Sciatic nerve (tissue), 2 donors: ENCODE measurements at regions not wholly inside any gene's neighbourhood (a gene's known extent, or its start where the extent isn't known, plus 50 kb on each side); places are given as distances from the start of the nearest gene placed in this dataset.

Experiments
- ATAC-seq: fragments of 200-7000 bp; cut with Tn5 transposase; one replicate; pipeline ENCODE4 v1.9.1; 2020; ENCODE audit warnings: mild to moderate bottlenecking, moderate library complexity
- DNase-seq: peaks from one replicate; pipeline ENCODE4 v3.0.0-alpha.2; 2020; ENCODE audit warnings: low spot score
- intact Hi-C: fragments of 100-400 bp; cut with DNase I; formaldehyde crosslinking; loops from one replicate; pipeline ENCODE4 v1.14.2; 2022
- donor health status: DM: no; HTN: no; CAD: no.
- donor health status: DM: no; HTN: no; CAD: no.

DNA sequence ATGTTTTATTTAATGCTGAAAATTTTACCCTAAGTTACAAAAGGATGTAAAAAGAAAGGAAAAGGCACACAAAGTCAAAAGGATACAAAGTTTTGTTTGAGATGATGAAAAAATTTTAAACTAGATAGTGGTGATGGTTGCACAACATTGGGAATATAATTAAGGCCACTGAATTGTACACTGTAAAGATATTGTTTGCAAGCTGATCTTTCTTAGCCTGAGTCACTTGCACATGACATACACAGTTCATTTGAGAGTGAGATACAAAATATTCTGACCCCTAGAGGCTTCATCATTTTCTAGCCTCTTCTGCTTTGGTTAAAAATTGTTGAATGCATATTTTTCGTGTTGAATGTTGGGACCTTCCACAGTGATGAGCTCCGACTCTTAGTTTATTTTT, 462.6 kb downstream of the HDGFL1 start:
- intact Hi-C loops: no loop called here
- ATAC-seq (no peak), DNase-seq (no peak)

DNA sequence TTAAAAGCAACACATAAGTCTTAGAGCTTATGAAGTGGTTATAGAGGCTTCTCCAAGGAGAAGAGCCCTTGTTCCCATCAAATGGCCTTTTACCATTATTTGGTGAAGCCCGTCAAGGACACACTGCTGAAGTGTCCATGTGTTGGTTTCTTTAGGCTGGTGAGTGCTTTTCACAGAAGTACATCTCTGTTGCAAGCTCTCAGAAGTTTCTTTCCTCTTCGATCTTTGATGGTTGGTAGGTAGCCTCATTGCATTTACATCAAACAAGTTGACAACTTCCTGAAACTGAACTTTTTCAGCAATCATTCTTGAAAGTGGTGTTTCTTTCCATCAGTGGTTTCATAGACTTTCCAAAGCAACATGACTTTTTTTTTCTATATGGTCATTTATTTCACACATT, 465.6 kb downstream of the HDGFL1 start:
- intact Hi-C loops: no loop called here
- ATAC-seq (no peak), DNase-seq (no peak)

DNA sequence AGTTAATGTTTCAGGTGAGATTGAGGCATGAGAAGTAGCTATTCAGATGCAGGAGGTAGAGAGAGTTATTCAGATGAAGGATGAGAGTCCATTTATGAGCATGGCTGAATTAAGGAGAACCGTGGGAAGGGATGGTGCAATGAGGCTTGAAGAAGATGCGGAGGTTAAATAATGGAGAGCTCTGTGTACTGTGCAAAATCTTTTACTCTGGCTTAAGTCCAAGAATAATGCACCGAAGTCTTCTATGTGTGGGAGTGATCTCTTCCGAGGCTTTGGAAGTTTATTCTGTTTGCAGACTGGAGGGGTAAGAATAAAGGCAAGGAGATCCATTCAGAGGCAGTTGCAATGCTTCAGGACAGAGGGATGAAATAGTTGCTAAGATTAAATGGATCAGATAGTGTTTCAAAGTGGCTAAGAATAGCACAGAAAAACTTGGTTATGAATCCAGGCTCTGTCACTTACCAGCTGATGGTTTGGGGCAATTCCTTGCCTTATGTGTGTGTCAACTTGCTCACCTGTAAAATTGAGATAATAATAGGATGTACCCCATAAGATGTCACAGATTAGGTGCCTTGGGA, 467.1 kb downstream of the HDGFL1 start:
- no peak for ATAC-seq
- intact Hi-C loops: no loop called here
- DNase-seq: no peak

DNA sequence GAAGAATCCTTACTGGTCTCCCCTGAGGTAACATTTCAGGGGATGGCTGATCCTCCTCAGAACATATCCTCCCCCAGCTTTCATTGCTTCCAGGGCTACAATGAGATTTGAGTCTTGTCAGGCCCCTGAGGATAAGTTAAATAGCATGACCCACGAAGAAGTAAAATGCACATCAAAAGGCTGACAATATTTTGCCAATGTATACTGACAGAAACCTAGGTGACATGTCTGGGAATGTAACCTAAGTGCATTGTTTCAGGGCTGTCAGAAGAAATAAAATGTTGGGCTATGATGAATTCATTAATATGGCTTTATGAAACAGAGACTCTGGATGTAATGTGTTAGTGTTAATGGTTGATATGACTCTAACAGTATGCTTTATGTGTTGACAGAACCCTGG, 471.5 kb downstream of the HDGFL1 start:
- no peak for ATAC-seq
- intact Hi-C loops: no loop called here

DNA sequence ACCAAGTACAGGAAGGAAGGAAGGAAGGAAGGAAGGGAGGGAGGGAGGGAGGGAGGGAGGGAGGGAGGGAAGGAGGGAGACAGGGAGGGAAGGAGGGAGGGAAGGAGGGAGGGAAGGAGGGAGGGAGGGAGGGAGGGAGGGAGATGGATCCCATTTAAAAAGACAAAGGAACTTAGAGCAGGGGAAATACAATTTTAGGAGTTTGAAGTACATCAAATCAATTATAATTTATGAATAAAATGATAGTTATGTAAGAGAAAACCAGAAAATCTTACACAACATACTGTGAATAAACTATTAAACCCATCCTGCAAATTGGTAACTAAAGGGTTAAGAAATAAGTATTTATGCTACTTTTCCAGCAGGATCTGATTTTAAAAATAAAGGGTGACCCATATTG, 475.9 kb downstream of the HDGFL1 start:
- intact Hi-C loops: no loop called here
- no peak for DNase-seq
- no peak for ATAC-seq

More for the DNA sequence above, 471.5 kb downstream of the HDGFL1 start:
- no peak for DNase-seq

DNA sequence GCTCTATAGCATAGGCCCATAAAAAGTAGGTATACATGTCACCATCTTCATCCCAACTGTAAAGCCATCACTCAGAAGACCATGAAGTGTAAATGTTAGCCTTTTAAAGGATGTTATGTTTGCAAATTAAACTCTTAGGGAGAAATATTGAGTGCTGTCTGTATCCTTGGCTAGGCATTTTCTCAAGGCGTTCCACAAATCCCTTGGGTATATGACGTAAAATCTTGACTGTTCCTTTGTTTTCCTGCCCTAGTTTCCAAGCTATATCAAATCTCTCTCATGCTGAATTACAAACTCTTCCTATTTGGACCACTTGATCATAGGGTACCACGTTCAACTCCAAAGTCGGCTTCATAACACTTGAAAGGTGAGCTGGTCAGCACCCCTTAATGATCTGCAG, 486.2 kb downstream of the HDGFL1 start:
- ATAC-seq (no peak), DNase-seq (no peak)
- intact Hi-C loops: no loop called here

DNA sequence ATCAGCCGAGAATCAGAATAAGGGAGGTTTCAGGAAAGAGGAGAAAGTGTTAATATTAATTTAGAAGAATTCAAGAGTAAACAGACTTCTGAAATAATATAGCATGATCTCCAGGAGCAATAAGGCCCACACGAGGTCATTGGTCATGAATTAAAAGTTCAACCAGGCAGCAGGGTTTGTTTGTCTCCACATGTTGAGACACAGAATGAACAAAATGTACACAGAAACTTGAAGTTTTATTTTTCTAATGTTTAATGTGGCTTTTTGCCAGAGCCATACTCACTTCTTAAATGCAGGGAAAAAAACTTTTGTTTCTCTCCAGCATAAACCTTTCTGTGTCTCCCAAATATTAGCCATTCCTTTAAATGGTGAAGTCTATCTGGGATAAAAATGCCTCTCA, 504.5 kb downstream of the HDGFL1 start:
- ATAC-seq (no peak), DNase-seq (no peak)
- intact Hi-C loops: no loop called here

DNA sequence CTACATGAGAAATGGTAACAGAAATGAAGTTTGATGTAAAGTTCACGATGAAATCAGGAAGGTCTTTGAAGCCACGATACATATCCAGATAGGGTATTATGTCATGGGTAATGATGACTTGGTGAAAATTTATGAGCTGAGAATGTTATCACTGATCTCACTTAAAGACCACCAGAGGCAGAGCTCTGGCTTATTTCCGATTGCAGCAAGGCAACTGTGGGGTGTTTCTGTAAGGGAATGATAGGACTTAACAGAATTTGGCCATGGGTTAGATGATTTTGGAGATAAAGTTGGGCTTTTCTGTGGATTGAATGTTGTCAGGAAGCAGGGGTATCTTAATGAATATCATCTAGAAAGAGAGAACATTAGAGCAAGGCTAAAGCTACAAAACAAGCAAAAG, 508.4 kb downstream of the HDGFL1 start:
- intact Hi-C loops: no loop called here
- DNase-seq (no peak), ATAC-seq (no peak)

DNA sequence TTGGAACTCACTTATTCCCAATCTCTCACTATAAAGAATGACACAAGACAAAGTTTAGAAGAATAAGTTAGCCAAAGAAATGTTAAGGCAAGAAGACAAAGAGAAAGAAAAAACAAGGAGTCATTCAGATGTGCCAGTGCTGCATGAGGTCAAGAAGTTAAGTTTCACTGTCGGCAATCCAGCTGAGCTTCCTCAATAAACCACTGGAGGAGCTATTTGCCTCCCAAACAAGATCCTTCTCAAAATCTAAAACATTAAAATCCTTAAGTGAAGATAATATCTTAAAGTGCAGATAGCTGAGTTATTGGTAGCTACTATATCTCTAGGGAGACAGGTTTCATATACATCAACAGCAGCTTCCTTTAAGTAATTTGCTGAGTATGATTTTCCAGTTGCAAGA, 512.3 kb downstream of the HDGFL1 start:
- ATAC-seq: no peak
- DNase-seq: no peak
- intact Hi-C loops: no loop called here

DNA sequence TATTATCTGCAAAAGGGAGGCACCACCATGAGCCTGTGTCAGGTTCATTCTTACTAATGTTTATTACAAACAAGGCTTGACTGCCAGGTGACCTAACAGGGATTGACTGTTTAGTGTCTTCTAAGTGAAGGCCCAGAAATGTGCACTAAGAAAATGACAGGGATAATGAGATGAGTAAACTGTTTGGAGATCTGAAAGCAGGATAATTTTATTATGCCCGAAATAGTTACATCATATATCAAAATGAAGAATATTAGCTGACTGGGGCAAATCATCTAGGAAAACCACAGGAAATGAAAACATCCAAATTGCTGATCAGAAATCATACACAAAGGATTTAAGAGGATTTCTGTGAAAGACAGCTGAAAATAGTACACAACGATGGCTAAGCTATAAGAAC, 516.7 kb downstream of the HDGFL1 start:
- no peak for ATAC-seq
- no peak for DNase-seq
- intact Hi-C loops: no loop called here

DNA sequence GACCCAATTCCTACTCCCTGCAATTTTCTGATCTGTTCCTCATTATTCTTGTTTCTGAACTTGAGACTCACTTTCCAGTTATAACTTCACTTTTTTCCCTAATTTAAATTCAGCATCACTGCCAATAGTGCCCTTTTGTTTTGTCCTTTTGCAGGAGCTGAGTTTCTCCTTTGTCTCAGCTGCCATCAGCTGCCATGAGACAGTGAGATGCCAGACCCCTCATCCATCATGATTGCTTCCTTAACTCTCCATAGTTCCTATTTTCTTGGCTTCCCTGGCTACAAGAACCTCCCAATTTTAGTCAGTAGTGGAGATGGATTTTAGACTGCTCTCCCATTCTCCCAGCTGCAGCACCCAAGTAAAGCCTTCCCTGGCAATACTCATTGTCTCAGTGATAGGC, 518.1 kb downstream of the HDGFL1 start:
- no peak for ATAC-seq
- intact Hi-C loops: no loop called here
- no peak for DNase-seq

DNA sequence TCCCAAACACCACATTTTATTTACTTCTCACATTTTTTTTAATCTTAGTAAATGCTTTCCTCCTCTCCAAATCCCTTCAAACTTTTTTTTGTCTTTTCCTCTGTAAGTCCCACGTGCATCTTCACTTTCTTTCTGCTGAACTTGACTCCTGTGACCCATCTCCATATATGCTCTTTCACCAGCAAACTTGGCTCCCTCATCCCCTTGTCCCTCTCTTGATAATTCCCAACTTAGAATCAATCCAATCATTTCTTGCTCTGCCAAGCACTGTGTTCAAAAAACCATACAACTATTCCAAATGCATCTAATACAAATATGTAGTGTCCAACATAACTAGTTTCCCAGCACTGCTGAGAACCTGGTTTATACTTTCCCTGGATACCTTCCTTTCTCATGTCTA, 519.4 kb downstream of the HDGFL1 start:
- intact Hi-C loops: no loop called here
- no peak for ATAC-seq

DNA sequence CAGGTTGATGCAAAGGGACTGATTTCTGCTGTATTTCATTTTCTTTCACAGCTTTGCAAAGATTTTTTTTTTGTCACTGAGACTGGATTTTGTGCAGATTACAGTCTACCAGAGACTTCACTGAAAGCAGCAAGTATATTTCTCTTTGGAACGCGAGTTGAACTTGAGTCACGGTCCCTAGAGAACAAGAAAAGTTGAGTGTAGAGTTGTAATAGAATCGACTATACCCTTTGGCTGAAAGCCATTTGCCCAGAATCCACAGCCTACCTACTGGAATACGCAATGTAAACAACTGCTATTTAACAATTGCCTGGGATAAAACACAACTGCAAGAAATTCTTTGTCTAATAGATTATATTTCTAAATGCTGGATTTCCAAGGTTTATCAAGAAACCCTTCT, 520.6 kb downstream of the HDGFL1 start:
- intact Hi-C loops: no loop called here
- ATAC-seq (no peak), DNase-seq (no peak)

More for the DNA sequence above, 519.4 kb downstream of the HDGFL1 start:
- no peak for DNase-seq

DNA sequence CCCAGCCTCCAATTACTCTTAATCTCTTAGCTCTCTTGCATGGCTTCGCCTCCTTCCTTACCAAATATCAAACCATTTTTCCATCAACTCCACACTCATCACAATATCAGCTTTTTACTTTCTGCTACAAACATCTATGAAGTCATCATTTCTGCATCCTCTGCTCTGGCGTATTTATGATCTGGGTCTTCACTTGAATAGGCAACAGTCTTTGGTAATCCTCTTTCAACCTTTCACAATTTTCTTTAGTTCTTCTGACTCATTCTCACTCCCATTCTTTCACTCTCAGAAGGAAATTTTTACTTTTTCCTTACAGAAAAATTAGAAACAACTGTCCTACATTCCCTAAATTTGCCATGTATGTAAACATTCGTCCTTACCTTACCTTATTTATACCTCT, 522.4 kb downstream of the HDGFL1 start:
- intact Hi-C loops: no loop called here
- ATAC-seq (no peak), DNase-seq (no peak)

DNA sequence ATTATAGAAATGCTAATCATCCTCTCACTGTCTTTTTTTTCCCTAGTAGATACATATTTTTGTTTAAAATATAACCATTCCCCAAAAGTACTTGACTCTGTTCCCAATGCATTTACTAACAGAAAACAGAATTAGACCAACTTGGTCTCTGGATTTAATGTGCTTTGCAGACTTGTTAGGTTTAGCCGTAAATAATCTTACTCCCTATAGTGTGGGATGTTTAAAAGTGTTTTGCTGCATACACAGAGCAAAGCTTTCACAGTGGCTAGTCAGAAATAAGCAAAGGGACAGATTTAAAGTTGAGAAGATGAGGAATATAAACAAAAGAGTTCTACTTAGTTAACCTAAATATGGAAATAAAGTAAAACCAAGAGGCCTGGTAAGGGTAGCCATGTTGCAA, 527.5 kb downstream of the HDGFL1 start:
- intact Hi-C loops: no loop called here
- ATAC-seq (no peak), DNase-seq (no peak)

DNA sequence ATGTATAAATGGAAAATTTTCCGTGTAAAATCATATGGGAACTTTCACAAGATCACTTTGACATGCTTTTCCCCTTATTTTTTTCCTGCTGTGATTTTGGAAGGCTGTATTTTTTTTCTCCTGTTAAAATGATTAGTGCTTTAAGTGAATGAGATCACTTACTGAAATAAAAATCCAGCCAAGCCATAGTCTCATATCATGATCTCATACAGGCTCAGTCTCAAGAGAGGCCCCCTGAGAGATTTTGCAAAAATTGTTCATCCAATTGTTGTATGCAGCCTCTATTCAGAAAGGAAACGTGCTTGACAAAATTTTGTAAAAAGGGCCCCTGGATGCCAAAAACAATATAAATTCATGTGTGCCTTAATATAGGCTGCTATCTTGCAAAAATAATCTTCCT, 528.2 kb downstream of the HDGFL1 start:
- no peak for ATAC-seq
- intact Hi-C loops: no loop called here
- DNase-seq: no peak

DNA sequence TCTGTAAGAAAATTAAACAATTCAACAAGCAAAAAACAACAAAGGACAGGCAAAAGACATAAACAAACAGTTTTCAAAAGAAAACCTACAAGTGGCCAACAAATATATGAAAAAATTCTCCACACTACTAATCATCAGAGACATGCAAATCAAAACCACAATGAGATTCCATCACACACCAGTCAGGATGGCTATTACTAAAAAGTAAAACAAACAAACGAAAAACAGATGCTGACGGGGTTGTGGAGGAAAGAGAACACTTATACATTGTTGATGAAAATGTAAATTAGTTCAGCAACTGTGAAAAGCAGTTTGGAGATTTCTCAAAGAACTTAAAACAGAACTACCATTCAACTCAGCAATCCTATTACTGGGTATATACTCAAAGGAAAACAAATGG, 537.6 kb downstream of the HDGFL1 start:
- no peak for ATAC-seq
- intact Hi-C loops: no loop called here
- no peak for DNase-seq

DNA sequence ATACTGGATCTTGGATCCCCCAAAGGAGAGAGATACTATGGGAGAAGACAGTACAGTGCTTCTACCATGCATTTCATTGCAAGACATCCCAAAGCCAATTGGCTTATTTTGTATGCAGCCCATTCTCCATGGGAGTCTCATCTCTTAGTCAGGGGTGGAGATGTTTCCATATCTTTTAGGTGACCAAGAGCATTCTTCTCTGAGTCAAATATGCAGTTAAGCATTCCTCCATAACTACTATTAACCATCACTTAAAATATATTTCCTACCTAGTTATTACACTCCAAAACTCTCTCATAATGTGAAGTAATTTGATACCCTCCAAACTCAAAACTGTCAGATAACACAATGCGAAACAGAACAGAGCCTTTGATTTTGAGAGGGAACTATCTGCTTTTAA, 542.6 kb downstream of the HDGFL1 start:
- intact Hi-C loops: no loop called here
- DNase-seq (no peak), ATAC-seq (no peak)

DNA sequence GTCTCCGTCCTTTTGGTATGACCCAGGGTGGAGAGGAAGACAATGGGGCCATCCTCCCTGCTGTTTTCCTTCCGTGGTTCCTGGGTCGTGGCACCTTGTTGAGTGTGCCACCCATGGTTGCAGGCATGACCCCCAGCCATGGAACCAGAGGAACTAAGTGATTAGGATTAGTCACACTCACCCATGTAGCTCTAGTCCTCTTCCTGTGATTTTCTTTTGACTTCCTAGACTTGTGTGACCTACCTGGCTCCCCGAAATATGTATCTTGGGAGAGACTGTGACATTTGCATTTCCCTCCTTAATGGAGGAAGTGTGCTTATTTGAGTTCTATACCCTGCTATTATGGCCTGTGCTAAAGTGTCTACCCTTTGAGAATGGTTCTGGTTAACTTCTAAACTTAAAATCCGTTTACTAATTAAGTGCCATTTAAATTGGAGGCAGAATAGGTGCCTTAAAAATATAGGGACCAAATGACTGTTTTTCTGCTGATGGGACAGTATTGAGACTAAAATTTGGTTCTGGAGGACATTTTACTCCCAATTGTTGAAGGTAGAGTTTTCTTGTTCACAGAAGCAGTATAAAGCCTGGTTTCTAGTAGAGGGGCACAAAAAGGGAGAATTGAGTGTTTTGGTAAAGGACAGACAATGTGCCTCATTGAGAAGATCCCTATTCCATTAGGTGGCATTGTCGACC, 545.6 kb downstream of the HDGFL1 start:
- no peak for DNase-seq
- no peak for ATAC-seq
- intact Hi-C loops: no loop called here

DNA sequence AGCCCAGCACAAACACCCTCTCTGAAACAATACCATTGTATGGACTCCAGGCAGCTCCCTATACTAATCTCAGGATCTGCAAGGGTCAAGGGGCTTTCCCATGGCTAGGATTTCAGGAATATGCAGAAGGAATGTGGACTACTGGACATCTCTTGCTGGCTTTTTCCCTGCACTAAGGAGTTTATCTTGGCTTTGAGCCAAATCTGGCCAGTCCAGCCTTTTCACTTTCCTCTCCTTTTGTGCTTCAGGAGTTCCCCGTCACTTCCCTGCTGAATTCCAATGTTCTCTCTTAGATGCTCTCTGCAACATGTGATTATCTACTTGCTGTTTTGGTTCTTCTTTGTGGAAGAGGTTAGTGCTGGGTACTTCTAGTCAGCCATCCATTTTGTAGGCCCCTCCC, 568.2 kb downstream of the HDGFL1 start:
- DNase-seq (no peak), ATAC-seq (no peak)
- intact Hi-C loops: no loop called here

DNA sequence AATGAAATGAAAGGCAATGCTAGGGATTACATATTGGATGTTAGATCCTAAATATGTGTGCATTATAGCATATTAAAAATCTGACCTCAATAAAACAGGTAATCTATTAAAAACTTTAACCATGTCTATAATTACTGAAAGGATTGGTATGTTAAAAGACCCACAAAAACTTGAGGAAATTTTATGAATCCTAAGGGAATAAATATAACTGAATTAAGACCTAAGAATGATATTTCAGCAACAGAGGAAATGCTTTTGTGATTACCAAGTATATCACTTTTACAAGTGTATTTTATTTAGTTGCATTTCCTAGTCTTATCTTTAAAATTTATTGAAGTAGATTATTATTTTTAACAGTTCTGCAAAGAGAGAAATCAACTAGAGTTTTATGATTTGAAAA, 571.5 kb downstream of the HDGFL1 start:
- DNase-seq (no peak), ATAC-seq (no peak)
- intact Hi-C loops: no loop called here
